Neural cell (in vitro differentiated cells): ENCODE measurements at regions not wholly inside any gene's neighbourhood (a gene's known extent, or its start where the extent isn't known, plus 50 kb on each side); places are given as distances from the start of the nearest gene placed in this dataset.

ENCODE experiments used
- H2AFZ ChIP-seq: fragments of 200-600, 300-800 bp; sonication (generic), shearing (Covaris generic); 2 replicates; pipeline ENCODE4 v1.6.0; 2014; ENCODE audit warnings: low read depth, mild to moderate bottlenecking, antibody characterized with exemption, low read length, moderate library complexity
- H3F3A ChIP-seq: fragments of 200-600 bp; shearing (Covaris generic); 2 replicates; pipeline ENCODE4 v1.6.1; 2016; ENCODE audit warnings: mild to moderate bottlenecking, moderate library complexity, mixed read lengths, antibody characterized with exemption, low read length; ENCODE audit not compliant: insufficient read depth, poor library complexity, severe bottlenecking
- H3K27ac ChIP-seq: fragments of 200-600, 300-800 bp; sonication (generic), shearing (Covaris generic); 2 replicates; pipeline ENCODE4 v1.5.1; 2014; ENCODE audit warnings: mild to moderate bottlenecking, low read length, moderate library complexity
- H3K27me3 ChIP-seq: fragments of 300-800, 200-600 bp; sonication (generic), shearing (Covaris generic); 2 replicates; pipeline ENCODE4 v1.6.0; 2014; ENCODE audit warnings: mild to moderate bottlenecking, low read depth, low read length, moderate library complexity; ENCODE audit not compliant: insufficient read depth
- H3K36me3 ChIP-seq: fragments of 300-800, 200-600 bp; sonication (generic), shearing (Covaris generic); 2 replicates; pipeline ENCODE4 v1.5.1; 2014; ENCODE audit warnings: mild to moderate bottlenecking, antibody characterized with exemption, low read length, moderate library complexity; ENCODE audit not compliant: insufficient read depth
- H3K4me2 ChIP-seq: fragments of 300-800, 200-600 bp; sonication (generic), shearing (Covaris generic); 2 replicates; pipeline ENCODE4 v1.6.0; 2014; ENCODE audit warnings: mild to moderate bottlenecking, low read length
- H3K4me3 ChIP-seq: fragments of 300-800, 200-600 bp; sonication (generic), shearing (Covaris generic); 2 replicates; pipeline ENCODE4 v1.5.1; 2014; ENCODE audit warnings: mild to moderate bottlenecking, low read length, moderate library complexity
- H3K79me2 ChIP-seq: fragments of 200-600 bp; shearing (Covaris generic); replicated peaks from 2 replicates; pipeline ENCODE4 v1.6.0; 2014; ENCODE audit warnings: mild to moderate bottlenecking, low read length, moderate library complexity; ENCODE audit not compliant: insufficient read depth
- H3K9ac ChIP-seq: fragments of 300-800, 200-600 bp; sonication (generic), shearing (Covaris generic); 2 replicates; pipeline ENCODE4 v1.6.1; 2016; ENCODE audit warnings: mild to moderate bottlenecking, low read length, mixed read lengths
- H3K9me2 ChIP-seq: fragments of 200-600 bp; shearing (Covaris generic); 2 replicates; pipeline ENCODE4 v1.6.1; 2016; ENCODE audit warnings: mild to moderate bottlenecking, low read length, mixed read lengths; ENCODE audit not compliant: insufficient read depth
- H3K9me3 ChIP-seq: fragments of 200-600, 300-800 bp; sonication (generic), shearing (Covaris generic); 2 replicates; pipeline ENCODE4 v1.6.1; 2016; ENCODE audit warnings: mild to moderate bottlenecking, mixed run types, low read length, moderate library complexity, mixed read lengths
- H4K20me1 ChIP-seq: fragments of 200-600 bp; shearing (Covaris generic); 2 replicates; pipeline ENCODE4 v1.6.1; 2016; ENCODE audit warnings: mild to moderate bottlenecking, mixed run types; ENCODE audit not compliant: insufficient read depth
- EP300 ChIP-seq: fragments of 450-650 bp; conservative IDR thresholded peaks from 2 replicates; pipeline ENCODE4 v1.6.1; 2014; ENCODE audit warnings: antibody characterized with exemption, mild to moderate bottlenecking, moderate library complexity; ENCODE audit not compliant: poor library complexity, severe bottlenecking
- EZH2 ChIP-seq: fragments of 200-600, 300-800 bp; shearing (Covaris generic), sonication (generic); IDR thresholded peaks from 2 replicates; pipeline ENCODE4 v1.6.1; 2014; ENCODE audit warnings: antibody characterized with exemption, low read length, borderline replicate concordance, mild to moderate bottlenecking; ENCODE audit not compliant: insufficient read depth, poor library complexity, severe bottlenecking
- MXI1 ChIP-seq: fragments of 450-650 bp; conservative IDR thresholded peaks from 2 replicates; pipeline ENCODE4 v1.6.1; 2014; ENCODE audit warnings: antibody characterized with exemption, mild to moderate bottlenecking; ENCODE audit not compliant: poor library complexity, severe bottlenecking
- POLR2AphosphoS5 ChIP-seq: IDR thresholded peaks from 2 replicates; pipeline ENCODE4 v1.6.1; 2012
- RAD21 ChIP-seq: fragments of 450-650 bp; conservative IDR thresholded peaks from 2 replicates; pipeline ENCODE4 v1.6.1; 2014; ENCODE audit warnings: antibody characterized with exemption, mild to moderate bottlenecking, moderate library complexity
- TAF1 ChIP-seq: IDR thresholded peaks from 2 replicates; pipeline ENCODE4 v1.6.1; 2012; ENCODE audit warnings: low read depth
- TF ChIP-seq, protein P1 (sequence below): IDR thresholded peaks from 2 replicates; pipeline ENCODE4 v1.6.1; 2012; ENCODE audit warnings: borderline replicate concordance
- TF ChIP-seq, protein P2 (sequence below): fragments of 450-650 bp; IDR thresholded peaks from 2 replicates; pipeline ENCODE4 v1.5.1; 2014; ENCODE audit warnings: antibody characterized with exemption, mild to moderate bottlenecking, moderate library complexity; ENCODE audit not compliant: poor library complexity, severe bottlenecking

DNA sequence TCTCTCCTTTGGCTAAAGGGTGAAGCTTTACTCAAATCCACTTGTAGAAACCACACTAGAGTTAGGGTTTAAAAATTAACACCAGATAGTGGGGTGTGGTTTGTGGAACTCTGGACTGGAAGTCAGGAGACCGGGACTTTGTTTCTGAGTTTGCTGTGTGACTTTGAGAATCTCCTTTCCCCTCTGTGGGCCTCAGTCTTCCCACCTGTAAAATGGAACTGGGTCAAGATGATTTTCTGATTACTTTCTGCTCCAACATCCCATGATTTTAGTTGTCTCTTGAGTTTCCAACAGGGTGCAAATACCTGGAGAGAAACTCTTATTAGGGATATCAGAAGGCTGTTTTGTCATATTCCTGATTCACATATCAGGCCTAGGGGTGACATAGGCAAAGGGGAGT lies 301.0 kb downstream of the MIAT start:
- Histone ChIP-seq H3K27me3 (no peaks in the 10 kb centered on the region), H2AFZ (no peak overlapping the region), H3F3A (no peaks in the 10 kb centered on the region), H3K9me3 (no peaks in the 10 kb centered on the region), H3K27ac (no peak overlapping the region), H3K79me2 (no peaks in the 10 kb centered on the region), H3K4me3 (no peak overlapping the region), H3K4me2 (no peak overlapping the region), H3K9me2 (no peaks in the 10 kb centered on the region), H4K20me1 (no peaks in the 10 kb centered on the region), H3K36me3 (no peaks in the 10 kb centered on the region), H3K9ac (no peak overlapping the region)
- TF ChIP-seq EP300 (no peak), RAD21 (no peak), MXI1 (no peak), EZH2 (no peak), TAF1 (no peak), POLR2AphosphoS5 (no peak)
- TF ChIP-seq, protein P1, sequence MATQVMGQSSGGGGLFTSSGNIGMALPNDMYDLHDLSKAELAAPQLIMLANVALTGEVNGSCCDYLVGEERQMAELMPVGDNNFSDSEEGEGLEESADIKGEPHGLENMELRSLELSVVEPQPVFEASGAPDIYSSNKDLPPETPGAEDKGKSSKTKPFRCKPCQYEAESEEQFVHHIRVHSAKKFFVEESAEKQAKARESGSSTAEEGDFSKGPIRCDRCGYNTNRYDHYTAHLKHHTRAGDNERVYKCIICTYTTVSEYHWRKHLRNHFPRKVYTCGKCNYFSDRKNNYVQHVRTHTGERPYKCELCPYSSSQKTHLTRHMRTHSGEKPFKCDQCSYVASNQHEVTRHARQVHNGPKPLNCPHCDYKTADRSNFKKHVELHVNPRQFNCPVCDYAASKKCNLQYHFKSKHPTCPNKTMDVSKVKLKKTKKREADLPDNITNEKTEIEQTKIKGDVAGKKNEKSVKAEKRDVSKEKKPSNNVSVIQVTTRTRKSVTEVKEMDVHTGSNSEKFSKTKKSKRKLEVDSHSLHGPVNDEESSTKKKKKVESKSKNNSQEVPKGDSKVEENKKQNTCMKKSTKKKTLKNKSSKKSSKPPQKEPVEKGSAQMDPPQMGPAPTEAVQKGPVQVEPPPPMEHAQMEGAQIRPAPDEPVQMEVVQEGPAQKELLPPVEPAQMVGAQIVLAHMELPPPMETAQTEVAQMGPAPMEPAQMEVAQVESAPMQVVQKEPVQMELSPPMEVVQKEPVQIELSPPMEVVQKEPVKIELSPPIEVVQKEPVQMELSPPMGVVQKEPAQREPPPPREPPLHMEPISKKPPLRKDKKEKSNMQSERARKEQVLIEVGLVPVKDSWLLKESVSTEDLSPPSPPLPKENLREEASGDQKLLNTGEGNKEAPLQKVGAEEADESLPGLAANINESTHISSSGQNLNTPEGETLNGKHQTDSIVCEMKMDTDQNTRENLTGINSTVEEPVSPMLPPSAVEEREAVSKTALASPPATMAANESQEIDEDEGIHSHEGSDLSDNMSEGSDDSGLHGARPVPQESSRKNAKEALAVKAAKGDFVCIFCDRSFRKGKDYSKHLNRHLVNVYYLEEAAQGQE: no peak
- TF ChIP-seq, protein P2, sequence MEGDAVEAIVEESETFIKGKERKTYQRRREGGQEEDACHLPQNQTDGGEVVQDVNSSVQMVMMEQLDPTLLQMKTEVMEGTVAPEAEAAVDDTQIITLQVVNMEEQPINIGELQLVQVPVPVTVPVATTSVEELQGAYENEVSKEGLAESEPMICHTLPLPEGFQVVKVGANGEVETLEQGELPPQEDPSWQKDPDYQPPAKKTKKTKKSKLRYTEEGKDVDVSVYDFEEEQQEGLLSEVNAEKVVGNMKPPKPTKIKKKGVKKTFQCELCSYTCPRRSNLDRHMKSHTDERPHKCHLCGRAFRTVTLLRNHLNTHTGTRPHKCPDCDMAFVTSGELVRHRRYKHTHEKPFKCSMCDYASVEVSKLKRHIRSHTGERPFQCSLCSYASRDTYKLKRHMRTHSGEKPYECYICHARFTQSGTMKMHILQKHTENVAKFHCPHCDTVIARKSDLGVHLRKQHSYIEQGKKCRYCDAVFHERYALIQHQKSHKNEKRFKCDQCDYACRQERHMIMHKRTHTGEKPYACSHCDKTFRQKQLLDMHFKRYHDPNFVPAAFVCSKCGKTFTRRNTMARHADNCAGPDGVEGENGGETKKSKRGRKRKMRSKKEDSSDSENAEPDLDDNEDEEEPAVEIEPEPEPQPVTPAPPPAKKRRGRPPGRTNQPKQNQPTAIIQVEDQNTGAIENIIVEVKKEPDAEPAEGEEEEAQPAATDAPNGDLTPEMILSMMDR: no peak

DNA sequence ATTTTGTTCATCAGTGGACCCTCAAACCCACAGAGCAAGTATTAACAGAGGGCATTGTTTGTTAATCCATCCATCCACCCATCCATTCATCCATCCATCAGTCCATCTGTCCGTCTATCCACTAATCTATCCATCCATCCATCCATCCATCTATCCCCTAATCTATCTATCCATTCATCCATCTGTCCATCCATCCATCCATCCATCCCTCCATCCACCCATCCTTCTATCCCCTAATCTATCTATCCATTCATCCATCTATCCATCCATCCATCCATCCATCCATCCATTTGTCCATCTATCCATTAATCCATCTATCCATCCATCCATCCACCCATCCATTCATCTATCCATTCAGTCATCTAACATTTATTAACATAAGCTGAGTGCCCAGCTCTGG lies 307.3 kb downstream of the MIAT start:
- no peaks in the 10 kb centered on the region for H3K9me3 ChIP-seq
- no peak overlapping the region for H3K27ac ChIP-seq
- no peak overlapping the region for H3K4me2 ChIP-seq
- H3K9ac ChIP-seq: no peak overlapping the region
- no peaks in the 10 kb centered on the region for H4K20me1 ChIP-seq
- no peak overlapping the region for H2AFZ ChIP-seq
- no peaks in the 10 kb centered on the region for H3K9me2 ChIP-seq
- TF ChIP-seq, protein P1: no peak
- no peak for TF ChIP-seq TAF1
- no peaks in the 10 kb centered on the region for H3K27me3 ChIP-seq
- H3K79me2 ChIP-seq: no peaks in the 10 kb centered on the region
- H3K36me3 ChIP-seq: no peaks in the 10 kb centered on the region
- H3F3A ChIP-seq: no peaks in the 10 kb centered on the region
- H3K4me3 ChIP-seq: no peak overlapping the region
